ENCODE measurements at regions not wholly inside any gene's neighbourhood (a gene's known extent, or its start where the extent isn't known, plus 50 kb on each side); places are given as distances from the start of the nearest gene placed in this dataset.

DNA sequence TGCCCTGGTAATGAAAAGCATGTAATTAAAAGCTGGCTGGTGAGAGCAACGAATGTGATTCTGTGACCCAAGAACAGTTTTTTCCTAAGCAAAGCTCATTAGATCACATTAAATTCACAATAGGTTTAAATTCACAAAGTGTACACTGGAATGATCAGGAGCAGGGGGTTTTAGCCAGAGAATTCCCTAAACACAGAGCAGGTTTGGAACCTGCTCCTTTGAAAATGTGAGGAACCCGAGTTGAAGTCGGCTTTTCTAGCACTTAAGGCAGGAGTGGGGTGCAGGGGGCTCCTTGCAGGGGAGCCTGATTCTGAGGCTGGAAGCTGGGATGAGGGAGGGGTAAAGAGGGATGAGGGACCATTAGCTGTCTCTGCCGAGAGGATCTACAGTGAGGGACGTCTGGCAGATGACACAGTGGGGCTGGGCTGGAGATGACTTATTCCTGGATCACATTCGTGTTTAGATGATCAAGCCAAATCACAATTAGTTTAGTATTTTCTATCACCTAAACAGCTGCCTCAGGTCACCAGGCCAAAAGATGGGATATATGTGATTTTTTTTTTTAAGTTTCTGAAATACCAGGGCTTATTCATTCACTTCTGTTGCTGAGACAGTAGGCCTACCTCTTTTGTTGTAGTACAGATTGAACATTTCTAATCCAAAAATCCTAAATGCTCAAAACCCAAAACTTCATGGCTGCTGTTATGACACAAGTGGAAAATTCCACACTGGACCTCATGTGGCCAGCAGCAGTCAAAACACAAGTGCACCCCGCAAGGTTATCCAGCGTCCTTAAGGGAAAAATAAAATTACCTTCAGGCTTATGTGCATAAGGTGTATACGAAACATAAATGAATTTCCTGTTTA is 93.1 kb upstream of the HIVEP1 start:
- H3K4me3 ChIP-seq (ENCODE audit: low read depth, low read length): no peak overlapping the region
- TF ChIP-seq, protein P1, sequence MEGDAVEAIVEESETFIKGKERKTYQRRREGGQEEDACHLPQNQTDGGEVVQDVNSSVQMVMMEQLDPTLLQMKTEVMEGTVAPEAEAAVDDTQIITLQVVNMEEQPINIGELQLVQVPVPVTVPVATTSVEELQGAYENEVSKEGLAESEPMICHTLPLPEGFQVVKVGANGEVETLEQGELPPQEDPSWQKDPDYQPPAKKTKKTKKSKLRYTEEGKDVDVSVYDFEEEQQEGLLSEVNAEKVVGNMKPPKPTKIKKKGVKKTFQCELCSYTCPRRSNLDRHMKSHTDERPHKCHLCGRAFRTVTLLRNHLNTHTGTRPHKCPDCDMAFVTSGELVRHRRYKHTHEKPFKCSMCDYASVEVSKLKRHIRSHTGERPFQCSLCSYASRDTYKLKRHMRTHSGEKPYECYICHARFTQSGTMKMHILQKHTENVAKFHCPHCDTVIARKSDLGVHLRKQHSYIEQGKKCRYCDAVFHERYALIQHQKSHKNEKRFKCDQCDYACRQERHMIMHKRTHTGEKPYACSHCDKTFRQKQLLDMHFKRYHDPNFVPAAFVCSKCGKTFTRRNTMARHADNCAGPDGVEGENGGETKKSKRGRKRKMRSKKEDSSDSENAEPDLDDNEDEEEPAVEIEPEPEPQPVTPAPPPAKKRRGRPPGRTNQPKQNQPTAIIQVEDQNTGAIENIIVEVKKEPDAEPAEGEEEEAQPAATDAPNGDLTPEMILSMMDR (IDR thresholded peaks at IDR 0.05; ENCODE audit: borderline replicate concordance, insufficient read depth, low read depth, low read length): no peak

DNA sequence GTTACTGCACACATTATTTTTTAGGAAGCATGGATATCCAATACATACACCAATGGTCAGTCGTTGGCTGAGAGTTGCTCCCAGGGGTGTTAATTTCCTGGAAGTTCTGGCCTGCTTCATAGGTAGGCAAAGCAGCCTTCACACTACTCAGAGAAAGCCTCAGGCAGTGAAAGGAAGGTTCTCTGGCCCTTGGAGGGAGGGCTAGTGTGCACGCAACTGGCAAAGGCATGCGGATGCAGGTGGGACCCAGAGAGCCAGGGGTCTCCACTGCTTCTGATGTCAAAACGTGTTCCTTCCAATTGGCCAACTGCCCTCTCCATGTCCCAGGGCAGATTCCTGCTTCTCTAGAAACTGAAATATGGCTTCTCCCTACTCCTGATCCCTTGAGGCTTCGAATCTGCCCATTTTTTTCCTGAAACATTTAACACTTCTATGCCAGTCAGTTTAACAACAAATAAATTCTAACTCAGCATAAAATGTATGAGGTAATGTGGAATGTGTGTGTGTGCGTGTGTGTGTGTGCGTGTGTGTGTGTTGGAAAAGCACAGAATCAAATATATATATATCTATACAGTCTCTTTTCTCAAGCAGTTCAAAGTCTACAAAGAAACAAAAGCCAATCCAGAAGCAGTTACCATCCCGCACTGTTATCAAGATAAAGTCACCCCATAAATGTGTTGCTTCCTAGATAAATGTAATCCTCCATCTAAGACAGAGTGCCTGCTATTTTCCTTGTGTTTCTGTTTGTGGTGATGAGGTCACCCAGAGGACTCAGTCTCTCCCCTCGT is 94.0 kb upstream of the HIVEP1 start:
- H3K4me3 ChIP-seq (ENCODE audit: low read depth, low read length): no peak overlapping the region
- TF ChIP-seq, protein P1 (IDR thresholded peaks at IDR 0.05; ENCODE audit: borderline replicate concordance, insufficient read depth, low read depth, low read length): no peak

- no peak overlapping the region for H3K4me3 ChIP-seq (ENCODE audit: low read depth, low read length)
- TF ChIP-seq, protein P1 (IDR thresholded peaks at IDR 0.05; ENCODE audit: borderline replicate concordance, insufficient read depth, low read depth, low read length): no peak
Observed at GRCh38 chr6:11912420-11912819, 99.7 kb upstream of the HIVEP1 start.

DNA sequence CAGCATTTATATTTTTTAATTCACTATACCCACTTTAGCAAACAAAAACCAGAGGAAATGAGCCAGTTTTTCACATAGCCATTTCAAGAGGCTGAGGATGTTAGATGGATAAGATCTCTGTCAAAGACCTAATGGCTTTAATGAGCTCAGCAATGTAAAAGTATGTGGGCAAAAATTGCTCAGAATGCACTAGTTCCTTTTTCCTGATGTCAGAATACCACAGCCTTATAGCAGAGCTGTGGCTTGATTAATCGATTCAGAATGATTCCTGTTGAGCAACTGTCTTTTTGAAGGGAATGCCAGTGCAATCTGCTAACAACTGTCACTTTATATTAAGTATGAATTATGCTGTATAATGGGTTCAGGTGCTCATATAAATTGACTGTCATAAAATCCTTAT is 100.6 kb upstream of the HIVEP1 start:
- H3K4me3 ChIP-seq (ENCODE audit: low read depth, low read length): no peak overlapping the region
- TF ChIP-seq, protein P1 (IDR thresholded peaks at IDR 0.05; ENCODE audit: borderline replicate concordance, insufficient read depth, low read depth, low read length): no peak

DNA sequence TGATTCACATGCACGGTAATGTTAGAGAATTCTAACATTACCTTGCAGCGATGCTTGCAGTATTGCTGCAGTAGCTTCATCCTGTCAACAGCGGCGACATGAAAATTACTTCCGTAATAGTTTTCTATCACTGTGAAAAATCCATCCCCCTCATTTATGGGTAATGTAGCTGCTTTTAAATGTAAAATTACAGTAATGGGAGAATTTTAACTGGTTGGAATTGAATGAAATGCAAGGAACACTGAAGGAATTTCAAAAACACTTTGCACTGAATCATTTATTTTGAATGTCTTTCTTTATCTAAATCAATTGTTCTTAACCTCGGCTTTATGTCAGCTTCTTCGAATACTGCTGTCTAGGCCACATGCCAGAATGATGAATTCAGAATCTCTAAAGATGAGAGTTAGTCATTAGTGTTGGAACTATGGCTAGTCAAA is 102.4 kb upstream of the HIVEP1 start:
- TF ChIP-seq, protein P1 (IDR thresholded peaks at IDR 0.05; ENCODE audit: borderline replicate concordance, insufficient read depth, low read depth, low read length): no peak

GRCh38 chr6:11908436-11909105 is 103.5 kb upstream of the HIVEP1 start:
- TF ChIP-seq, protein P1 (IDR thresholded peaks at IDR 0.05; ENCODE audit: borderline replicate concordance, insufficient read depth, low read depth, low read length): no peak

More for the DNA sequence above, 102.4 kb upstream of the HIVEP1 start:
- H3K4me3 ChIP-seq (ENCODE audit: low read depth, low read length): no peak overlapping the region

More at GRCh38 chr6:11908436-11909105, 103.5 kb upstream of the HIVEP1 start:
- H3K4me3 ChIP-seq (ENCODE audit: low read depth, low read length): no peak overlapping the region
